ENCODE measurements at regions not wholly inside any gene's neighbourhood (a gene's known extent, or its start where the extent isn't known, plus 50 kb on each side); places are given as distances from the start of the nearest gene placed in this dataset.
A peak's percentile ranks its signal among the peaks of the same experiment; 100 is the strongest.

DNA sequence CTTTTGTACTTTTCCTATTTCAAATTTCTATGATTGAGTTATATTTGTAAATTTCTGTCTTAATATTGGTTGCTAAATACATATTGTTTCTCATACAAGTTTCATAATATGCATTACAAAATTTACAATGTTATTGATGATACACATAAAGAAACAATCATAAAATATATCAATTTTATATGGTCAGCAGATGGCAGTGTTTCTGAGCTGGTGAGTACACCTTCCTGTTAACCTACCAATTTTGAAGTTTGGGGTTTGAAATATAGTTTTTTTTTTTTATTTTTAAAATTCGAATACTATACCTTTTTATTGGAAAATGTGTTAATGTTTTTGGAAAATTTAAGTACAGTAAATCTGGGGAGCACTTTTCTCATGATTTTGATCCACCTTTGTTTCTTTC, 1953.1 kb upstream of the ADGRL3 start:
- ATAC-seq (peak; percentile 50 to 70 (median 58)), DNase-seq (no peak)
- no peak overlapping the region for H3K4me3 ChIP-seq
- no peaks in the 10 kb centered on the region for H3K27me3 ChIP-seq
- no peaks in the 10 kb centered on the region for H3K36me3 ChIP-seq
- H3K27ac ChIP-seq: no peak overlapping the region
- no peaks in the 10 kb centered on the region for H3K9me3 ChIP-seq
- 0% methylated on average over 1 of the region's 1 CpG for WGBS (ENCODE audit: insufficient coverage, low coverage, low lambda C conversion rate, missing lambda C conversion rate)
- intact Hi-C loops (cut with DNase I): no loop called here
- peak; percentile 35 to 57 (median 46) for TF ChIP-seq CTCF (IDR thresholded peaks at IDR 0.05)
- no peak for TF ChIP-seq POLR2A (IDR thresholded peaks at IDR 0.05)
- peaks cover 0 to 22% (median 8%) of the 10 kb centered on the region in 4 donors for H3K4me1 ChIP-seq

GRCh38 chr4:59248313-59248712, 1951.8 kb upstream of the ADGRL3 start:
- TF ChIP-seq CTCF (IDR thresholded peaks at IDR 0.05): no peak
- TF ChIP-seq POLR2A (IDR thresholded peaks at IDR 0.05): no peak
- H3K36me3 ChIP-seq: no peaks in the 10 kb centered on the region
- H3K4me3 ChIP-seq: no peak overlapping the region
- H3K4me1 ChIP-seq: peaks cover 0 to 22% (median 8%) of the 10 kb centered on the region in 4 donors
- 13% methylated on average over 1 of the region's 1 CpG for WGBS (ENCODE audit: insufficient coverage, low coverage, low lambda C conversion rate, missing lambda C conversion rate)
- DNase-seq (no peak), ATAC-seq (peak in 3 of 4 donors; percentile 57 to 70 (median 64))
- H3K9me3 ChIP-seq: no peaks in the 10 kb centered on the region
- no peaks in the 10 kb centered on the region for H3K27me3 ChIP-seq
- H3K27ac ChIP-seq: no peak overlapping the region
- intact Hi-C loops (cut with DNase I): no loop called here

DNA sequence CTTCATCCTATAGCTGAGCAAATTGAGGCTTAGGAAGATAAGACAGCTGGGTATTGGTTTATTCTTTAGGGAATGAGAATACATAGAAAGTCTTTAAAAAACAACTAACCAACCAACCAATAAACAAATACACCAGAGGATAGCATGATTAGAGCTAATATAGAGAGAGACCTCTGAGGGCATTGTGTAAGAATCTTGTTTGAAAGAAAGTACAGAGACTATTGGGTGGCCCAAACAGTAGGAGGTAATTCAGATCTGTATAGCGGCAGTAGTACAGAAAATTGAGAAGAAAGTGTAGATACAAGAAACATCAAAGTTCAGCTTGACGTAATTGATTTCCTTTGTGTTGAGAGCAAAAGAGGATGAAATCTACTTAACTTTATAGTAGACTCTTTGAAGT, 1951.0 kb upstream of the ADGRL3 start:
- intact Hi-C loops (cut with DNase I): no loop called here
- TF ChIP-seq POLR2A (IDR thresholded peaks at IDR 0.05) (no peak), CTCF (IDR thresholded peaks at IDR 0.05) (no peak)
- whole genome bisulfite sequencing (ENCODE audit: insufficient coverage, low coverage, low lambda C conversion rate, missing lambda C conversion rate): 25% methylated on average over 2 of the region's 2 CpGs
- peaks cover 0 to 22% (median 8%) of the 10 kb centered on the region in 4 donors for H3K4me1 ChIP-seq
- ATAC-seq (peak in 3 of 4 donors; percentile 47 to 55 (median 48)), DNase-seq (no peak)
- H3K9me3 ChIP-seq: no peaks in the 10 kb centered on the region
- no peaks in the 10 kb centered on the region for H3K27me3 ChIP-seq
- no peak overlapping the region for H3K4me3 ChIP-seq
- no peaks in the 10 kb centered on the region for H3K36me3 ChIP-seq
- no peak overlapping the region for H3K27ac ChIP-seq

DNA sequence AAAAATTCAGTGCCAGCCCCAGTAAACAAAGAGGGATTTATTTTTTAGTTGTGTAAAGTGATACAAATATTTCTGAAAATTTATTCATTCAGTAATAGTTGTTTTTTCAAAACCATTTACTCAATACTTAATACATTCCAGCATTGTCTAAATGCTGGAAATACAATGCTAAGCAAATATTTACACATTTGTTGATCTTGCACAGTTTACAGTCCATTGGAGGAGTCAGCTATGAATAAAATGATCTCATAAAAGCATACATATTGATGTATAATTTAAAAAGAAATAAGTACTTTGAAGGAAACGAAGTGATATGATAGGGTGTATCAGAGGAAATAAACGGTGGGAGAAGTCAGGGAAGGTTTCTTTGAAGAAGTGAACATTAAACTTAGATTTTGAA, 1942.1 kb upstream of the ADGRL3 start:
- no peak for DNase-seq
- TF ChIP-seq CTCF (IDR thresholded peaks at IDR 0.05) (no peak), POLR2A (IDR thresholded peaks at IDR 0.05) (no peak)

DNA sequence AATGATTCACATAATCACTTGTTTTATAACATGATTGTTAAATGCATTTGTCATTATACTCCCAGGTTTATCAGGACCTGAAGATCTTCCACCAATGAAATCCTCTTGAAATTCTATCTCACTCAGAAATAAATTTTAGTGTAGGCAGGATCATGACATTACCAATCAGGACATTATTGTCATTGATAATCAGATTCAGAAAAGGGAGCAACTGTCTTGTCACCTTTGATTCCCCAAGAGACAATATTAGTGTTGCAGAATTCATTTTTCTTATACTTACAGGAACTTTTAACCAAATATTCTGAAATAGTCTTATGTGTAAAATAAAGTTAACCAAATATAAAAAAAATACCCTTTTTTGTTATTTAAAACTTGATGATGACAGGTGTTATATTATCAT, 1892.5 kb upstream of the ADGRL3 start:
- DNase-seq: no peak
- Histone ChIP-seq H3K9me3 (no peaks in the 10 kb centered on the region), H3K4me3 (no peak overlapping the region), H3K4me1 (no peaks in the 10 kb centered on the region), H3K36me3 (no peaks in the 10 kb centered on the region), H3K27ac (no peak overlapping the region), H3K27me3 (no peaks in the 10 kb centered on the region)
- TF ChIP-seq POLR2A (IDR thresholded peaks at IDR 0.05): no peak
- TF ChIP-seq CTCF (IDR thresholded peaks at IDR 0.05): no peak
- no peak for ATAC-seq
- intact Hi-C loops (cut with DNase I): no loop called here

More for the DNA sequence above, 1942.1 kb upstream of the ADGRL3 start:
- Histone ChIP-seq H3K36me3 (no peaks in the 10 kb centered on the region), H3K4me1 (no peaks in the 10 kb centered on the region), H3K4me3 (no peak overlapping the region), H3K27ac (no peak overlapping the region), H3K27me3 (no peaks in the 10 kb centered on the region), H3K9me3 (no peaks in the 10 kb centered on the region)
- 75% methylated on average over 2 of the region's 2 CpGs for WGBS (ENCODE audit: insufficient coverage, low coverage, low lambda C conversion rate, missing lambda C conversion rate)
- ATAC-seq: no peak
- intact Hi-C loops (cut with DNase I): no loop called here

All from right lobe of liver (tissue), 6 donors.